ENCODE measurements at regions not wholly inside any gene's neighbourhood (a gene's known extent, or its start where the extent isn't known, plus 50 kb on each side); places are given as distances from the start of the nearest gene placed in this dataset.

GRCh38 chr17:72307836-72308235, 187.0 kb downstream of the SOX9 start:
- Histone ChIP-seq H3K27me3 (ENCODE audit: insufficient read depth, low read length, poor library complexity, severe bottlenecking) (no peaks in the 10 kb centered on the region), H3K9me3 (ENCODE audit: insufficient read depth, low read depth, low read length) (no peaks in the 10 kb centered on the region; the same call in 1 of the 2 replicates), H3F3A (ENCODE audit: low read depth) (no peaks in the 10 kb centered on the region), H2AFZ (ENCODE audit: low read length) (no peak overlapping the region), H3K4me3 (ENCODE audit: low read length, poor library complexity, severe bottlenecking) (no peak overlapping the region), H3K4me2 (ENCODE audit: low read depth, low read length, poor library complexity, severe bottlenecking) (no peak overlapping the region), H4K20me1 (ENCODE audit: insufficient read depth, low read length, poor library complexity, severe bottlenecking) (no peaks in the 10 kb centered on the region), H3K79me2 (ENCODE audit: insufficient read depth, low read length) (no peaks in the 10 kb centered on the region), H3K9ac (ENCODE audit: low read depth, low read length, poor library complexity, severe bottlenecking) (no peak overlapping the region), H3K9me2 (replicated peaks; ENCODE audit: low read depth, low read length) (no peaks in the 10 kb centered on the region), H3K36me3 (ENCODE audit: insufficient read depth, low read length) (no peaks in the 10 kb centered on the region), H3K4me1 (ENCODE audit: insufficient read depth, low read length, poor library complexity, severe bottlenecking) (no peaks in the 10 kb centered on the region)
- no peak for TF ChIP-seq CTCF (conservative IDR thresholded peaks at IDR 0.05; ENCODE audit: low read length)
- TF ChIP-seq EZH2phosphoT487 (IDR thresholded peaks at IDR 0.05; ENCODE audit: borderline replicate concordance), result no peak

GRCh38 chr17:72308744-72309385, 188.0 kb downstream of the SOX9 start:
- TF ChIP-seq CTCF (conservative IDR thresholded peaks at IDR 0.05; ENCODE audit: low read length) (no peak), EZH2phosphoT487 (IDR thresholded peaks at IDR 0.05; ENCODE audit: borderline replicate concordance) (no peak)
- Histone ChIP-seq H4K20me1 (ENCODE audit: insufficient read depth, low read length, poor library complexity, severe bottlenecking) (no peaks in the 10 kb centered on the region), H3K4me1 (ENCODE audit: insufficient read depth, low read length, poor library complexity, severe bottlenecking) (no peaks in the 10 kb centered on the region), H3K9me3 (ENCODE audit: insufficient read depth, low read depth, low read length) (no peaks in the 10 kb centered on the region; the same call in 1 of the 2 replicates), H3K9ac (ENCODE audit: low read depth, low read length, poor library complexity, severe bottlenecking) (no peak overlapping the region), H3K36me3 (ENCODE audit: insufficient read depth, low read length) (no peaks in the 10 kb centered on the region), H3K27me3 (ENCODE audit: insufficient read depth, low read length, poor library complexity, severe bottlenecking) (no peaks in the 10 kb centered on the region), H3K79me2 (ENCODE audit: insufficient read depth, low read length) (no peaks in the 10 kb centered on the region), H3K4me3 (ENCODE audit: low read length, poor library complexity, severe bottlenecking) (no peak overlapping the region), H2AFZ (ENCODE audit: low read length) (no peak overlapping the region), H3F3A (ENCODE audit: low read depth) (no peaks in the 10 kb centered on the region), H3K4me2 (ENCODE audit: low read depth, low read length, poor library complexity, severe bottlenecking) (no peak overlapping the region), H3K9me2 (replicated peaks; ENCODE audit: low read depth, low read length) (no peaks in the 10 kb centered on the region)

GRCh38 chr17:72311004-72311403, 190.2 kb downstream of the SOX9 start:
- H3F3A ChIP-seq (ENCODE audit: low read depth), result no peaks in the 10 kb centered on the region
- H2AFZ ChIP-seq (ENCODE audit: low read length), result no peak overlapping the region
- TF ChIP-seq CTCF (conservative IDR thresholded peaks at IDR 0.05; ENCODE audit: low read length), result no peak
- no peak for TF ChIP-seq EZH2phosphoT487 (IDR thresholded peaks at IDR 0.05; ENCODE audit: borderline replicate concordance)
- no peaks in the 10 kb centered on the region for H4K20me1 ChIP-seq (ENCODE audit: insufficient read depth, low read length, poor library complexity, severe bottlenecking)
- H3K9me3 ChIP-seq (ENCODE audit: insufficient read depth, low read depth, low read length), result no peaks in the 10 kb centered on the region; the same call in 1 of the 2 replicates
- no peaks in the 10 kb centered on the region for H3K4me1 ChIP-seq (ENCODE audit: insufficient read depth, low read length, poor library complexity, severe bottlenecking)
- H3K9me2 ChIP-seq (replicated peaks; ENCODE audit: low read depth, low read length), result no peaks in the 10 kb centered on the region
- H3K4me2 ChIP-seq (ENCODE audit: low read depth, low read length, poor library complexity, severe bottlenecking), result no peak overlapping the region
- H3K9ac ChIP-seq (ENCODE audit: low read depth, low read length, poor library complexity, severe bottlenecking), result no peak overlapping the region
- H3K27me3 ChIP-seq (ENCODE audit: insufficient read depth, low read length, poor library complexity, severe bottlenecking), result no peaks in the 10 kb centered on the region
- no peaks in the 10 kb centered on the region for H3K79me2 ChIP-seq (ENCODE audit: insufficient read depth, low read length)
- H3K36me3 ChIP-seq (ENCODE audit: insufficient read depth, low read length), result no peaks in the 10 kb centered on the region
- H3K4me3 ChIP-seq (ENCODE audit: low read length, poor library complexity, severe bottlenecking), result no peak overlapping the region

Measured in Loucy (cell line).